GM08714 (cell line): ENCODE measurements at regions not wholly inside any gene's neighbourhood (a gene's known extent, or its start where the extent isn't known, plus 50 kb on each side); places are given as distances from the start of the nearest gene placed in this dataset.
"Not testable (repeated sequence)": the region's sequence is repeated elsewhere in the genome, so short reads cannot be mapped to it uniquely, and the experiment has no call there.

Experiments
- H3K4me3 ChIP-seq: fragments of 200-500 bp; sonication (Bioruptor generic); 2 replicates; pipeline ENCODE4 v1.5.1; 2014; ENCODE audit warnings: mild to moderate bottlenecking, low read length, inconsistent platforms
- ZNF274 ChIP-seq: IDR thresholded peaks from 2 replicates; pipeline ENCODE4 v1.6.1; 2012; ENCODE audit warnings: mild to moderate bottlenecking, low read depth, low read length

DNA sequence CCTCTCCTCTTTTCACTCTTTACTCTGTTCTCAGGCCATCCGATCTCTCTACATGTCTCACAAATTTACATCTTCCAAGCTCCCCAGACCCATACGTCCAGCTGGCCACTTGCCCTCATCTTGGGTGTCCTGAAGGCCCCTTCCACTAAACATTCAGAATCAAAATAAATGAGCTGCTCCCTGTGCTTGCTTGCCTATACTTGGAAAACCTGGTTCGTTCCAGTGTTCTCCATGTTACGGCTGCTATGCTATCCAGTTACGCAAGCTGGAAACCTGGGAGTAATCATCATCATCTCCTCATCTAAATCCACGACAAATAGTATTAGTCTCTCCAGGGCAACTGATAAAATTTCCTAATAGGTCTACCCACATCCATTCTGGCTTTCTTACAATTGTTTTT, 165.0 kb upstream of the FBXL17 start:
- no peak for TF ChIP-seq ZNF274

DNA sequence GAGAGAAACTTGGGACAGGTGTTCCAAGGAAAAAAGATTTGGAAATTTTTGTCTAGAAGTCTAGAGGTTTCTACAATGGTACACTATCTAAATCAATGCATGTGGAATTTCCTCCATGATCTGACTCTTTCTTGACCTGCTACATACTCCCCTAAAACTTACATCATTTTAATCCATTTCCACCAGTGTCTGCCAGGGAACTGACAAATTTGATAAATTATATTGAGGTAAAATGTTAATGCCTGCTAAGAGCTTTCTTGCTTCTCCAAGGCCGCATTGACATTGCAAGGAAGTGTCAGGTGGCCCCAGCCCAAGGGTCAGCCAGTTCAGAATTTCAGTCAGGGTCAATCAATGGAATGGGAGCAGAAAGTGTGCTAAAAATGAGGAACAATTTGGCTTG, 163.4 kb upstream of the FBXL17 start:
- no peak for TF ChIP-seq ZNF274
- H3K4me3 ChIP-seq = no peak overlapping the region

More for the DNA sequence above, 165.0 kb upstream of the FBXL17 start:
- H3K4me3 ChIP-seq = no peak overlapping the region

DNA sequence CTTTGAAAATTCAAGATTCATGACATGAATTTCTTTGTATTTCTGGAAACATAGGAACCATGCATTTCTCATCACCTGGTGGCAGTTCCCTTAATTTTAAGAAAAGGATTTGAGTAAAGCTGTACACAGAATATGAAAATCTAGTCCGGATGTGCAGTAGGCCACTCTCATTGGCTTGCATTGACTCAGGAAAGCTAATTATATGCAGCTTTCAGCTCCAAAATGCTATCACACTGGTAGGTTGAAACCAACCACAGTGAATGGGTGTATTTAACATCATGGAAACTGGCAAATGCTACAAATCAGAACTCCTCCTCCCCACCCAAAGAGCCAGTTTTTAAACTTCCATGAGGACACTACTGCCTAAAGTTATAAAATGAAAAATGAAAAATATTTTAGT, 161.6 kb upstream of the FBXL17 start:
- TF ChIP-seq ZNF274 = no peak
- no peak overlapping the region for H3K4me3 ChIP-seq

DNA sequence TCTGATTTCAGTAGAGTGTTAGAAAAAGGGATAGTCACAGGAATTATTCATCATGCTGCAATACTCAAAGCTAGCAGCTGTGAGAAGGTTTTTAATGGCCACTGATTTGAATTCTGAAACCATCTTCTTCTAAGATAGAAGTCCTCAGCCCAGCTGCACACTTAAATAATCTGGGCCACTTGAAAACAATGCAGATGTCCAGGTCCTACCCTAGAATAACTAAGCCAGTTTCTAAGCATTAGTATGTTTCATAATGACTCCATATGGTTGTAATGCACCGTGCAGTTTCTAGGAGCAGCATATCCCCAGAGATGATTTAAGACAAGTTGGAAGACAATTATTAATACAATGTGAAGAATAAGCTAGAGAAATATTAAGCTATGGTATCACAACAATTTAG, 159.9 kb upstream of the FBXL17 start:
- no peak overlapping the region for H3K4me3 ChIP-seq
- no peak for TF ChIP-seq ZNF274

DNA sequence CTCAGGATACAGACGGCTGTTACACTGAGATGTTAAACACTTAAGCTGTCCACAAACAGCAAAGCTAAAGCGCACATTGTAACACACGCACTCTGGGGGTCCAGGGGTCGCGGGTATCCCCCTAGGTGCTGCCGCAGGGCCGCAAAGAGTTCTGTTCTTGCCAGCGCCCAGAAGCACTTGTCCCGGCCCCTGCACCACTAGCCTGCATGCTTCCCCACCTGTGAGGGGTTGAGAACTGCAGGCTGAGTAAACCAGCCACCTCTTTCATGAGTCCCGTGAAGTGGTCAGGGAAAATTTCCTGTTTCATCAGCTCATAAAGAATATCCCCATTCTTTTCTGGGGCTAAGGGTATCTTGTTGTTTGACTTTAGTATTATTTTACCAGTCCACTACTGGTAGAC, 154.4 kb upstream of the FBXL17 start:
- no peak overlapping the region for H3K4me3 ChIP-seq
- TF ChIP-seq ZNF274 = no peak

DNA sequence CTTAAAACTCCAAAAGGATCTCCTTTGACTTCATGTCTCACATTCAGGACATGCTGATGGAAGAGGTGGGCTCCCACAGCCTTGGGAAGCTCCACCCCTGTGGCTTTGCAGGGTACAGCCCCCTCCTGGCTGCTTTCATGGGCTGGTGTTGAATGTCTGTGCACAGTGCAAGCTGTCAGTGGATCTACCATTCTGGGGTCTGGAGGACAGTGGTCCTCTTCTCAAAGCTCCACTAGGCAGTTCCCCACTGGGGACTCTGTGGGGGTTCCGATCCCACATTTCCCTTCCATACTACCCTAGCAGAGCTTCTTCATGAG, 150.2 kb upstream of the FBXL17 start:
- not testable (repeated sequence) for H3K4me3 ChIP-seq

DNA sequence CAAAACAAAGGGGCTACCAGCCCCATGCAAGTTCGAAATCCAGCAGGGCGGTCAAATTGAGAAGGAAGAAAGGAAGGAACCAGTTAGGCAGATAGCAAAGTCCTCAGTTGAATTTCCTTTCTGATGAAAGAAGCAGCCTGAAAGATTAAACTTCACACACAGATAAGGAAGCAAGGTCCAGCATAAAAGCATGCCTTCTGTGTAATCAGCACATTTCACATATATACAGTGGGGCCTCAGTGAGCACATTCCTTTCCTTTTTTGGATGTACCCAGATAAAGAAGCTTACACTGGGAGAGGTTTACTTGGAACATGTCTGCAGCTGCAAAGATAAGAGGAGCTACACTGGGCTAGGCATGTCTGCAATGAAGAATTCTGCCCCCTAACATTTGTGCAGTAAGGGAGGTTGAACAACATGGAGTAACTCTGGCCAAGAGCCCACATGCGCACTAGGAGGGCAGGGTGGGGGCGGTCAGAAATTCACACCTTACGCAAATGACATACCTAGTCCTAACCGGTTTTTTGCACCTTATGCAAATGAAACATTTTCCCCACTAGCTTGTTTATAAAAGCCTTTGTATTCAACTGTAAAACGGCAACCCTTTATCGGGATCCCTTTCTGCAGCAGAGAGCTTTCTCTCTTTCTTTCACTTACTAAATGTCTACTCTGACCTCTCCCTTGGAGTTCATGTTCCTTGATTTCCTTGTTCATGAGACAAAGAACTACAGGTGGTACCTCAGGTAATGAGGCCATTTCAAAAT, 149.7 kb upstream of the FBXL17 start:
- H3K4me3 ChIP-seq = no peak overlapping the region
- TF ChIP-seq ZNF274 = no peak

DNA sequence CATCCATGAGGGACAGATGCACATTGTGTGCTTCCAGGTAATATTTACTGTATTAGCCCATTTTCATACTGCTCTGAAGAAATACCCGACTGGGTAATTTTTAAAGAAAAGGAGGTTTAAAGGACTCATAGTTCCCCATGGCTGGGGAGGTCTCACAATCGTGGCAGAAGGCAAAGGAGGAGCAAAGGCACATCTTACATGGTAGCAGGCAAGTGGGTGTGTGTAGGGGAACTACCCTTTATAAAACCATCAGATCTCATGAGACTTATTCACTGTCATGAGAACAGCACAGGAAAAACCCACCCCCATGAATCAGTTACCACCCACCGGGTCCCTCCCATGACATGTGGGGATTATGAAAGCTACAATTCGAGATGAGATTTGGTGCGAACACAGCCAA, 148.8 kb upstream of the FBXL17 start:
- H3K4me3 ChIP-seq = no peak overlapping the region
- no peak for TF ChIP-seq ZNF274

DNA sequence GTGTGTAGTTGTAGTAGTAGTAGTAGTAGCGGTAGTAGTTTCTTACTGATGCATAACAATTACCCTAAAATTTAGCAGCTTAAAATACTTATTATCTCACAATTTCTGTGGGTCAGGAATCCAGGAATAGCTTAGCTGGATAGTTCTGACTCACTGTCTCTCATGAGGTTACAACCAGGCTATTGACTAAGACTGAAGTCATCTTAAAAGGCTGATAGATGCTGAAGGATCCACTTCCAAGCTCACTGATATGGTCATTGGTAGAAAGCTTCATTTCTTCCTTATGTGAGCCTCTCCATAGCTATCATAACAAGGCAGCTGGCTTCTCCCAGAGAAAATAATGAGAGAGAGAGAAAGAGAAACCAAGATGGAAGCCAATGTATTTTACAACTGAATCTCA, 147.5 kb upstream of the FBXL17 start:
- no peak overlapping the region for H3K4me3 ChIP-seq
- no peak for TF ChIP-seq ZNF274

DNA sequence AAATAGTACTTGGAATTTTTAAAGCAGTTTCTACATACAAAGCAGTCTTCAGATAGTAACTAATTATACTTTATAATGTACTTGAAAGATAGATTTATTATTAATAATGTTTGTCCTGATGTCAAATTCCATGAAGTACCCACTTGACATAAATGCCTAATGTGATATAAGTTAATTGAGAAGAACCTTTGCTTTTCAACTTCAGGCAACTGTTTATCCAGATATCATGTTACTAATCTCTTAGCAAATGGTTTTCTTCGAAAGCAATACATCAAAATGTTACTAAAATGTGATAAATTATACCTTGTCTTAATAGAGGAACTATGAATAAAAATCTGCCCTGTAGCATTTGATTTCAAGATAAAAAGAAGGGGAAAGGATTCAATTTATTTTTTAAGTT, 146.8 kb upstream of the FBXL17 start:
- TF ChIP-seq ZNF274 = no peak

DNA sequence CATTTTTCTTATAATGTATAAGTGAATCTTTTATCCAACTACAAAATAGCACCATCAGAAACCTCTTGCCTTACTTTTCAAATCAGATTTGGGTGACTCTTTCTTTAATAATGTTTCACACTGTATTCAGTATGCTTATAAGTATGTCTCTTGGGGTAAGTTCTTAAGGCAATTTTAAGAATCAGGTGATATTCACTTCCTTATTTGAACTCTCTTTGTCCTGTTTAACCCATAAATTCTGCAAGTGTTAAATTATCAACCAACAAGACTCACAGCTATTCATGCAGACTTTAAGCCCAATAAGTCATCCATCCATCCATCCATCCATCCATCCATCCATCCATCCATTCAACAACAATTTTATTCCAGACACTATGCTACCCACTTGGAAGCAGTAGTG, 142.7 kb upstream of the FBXL17 start:
- H3K4me3 ChIP-seq = no peak overlapping the region
- TF ChIP-seq ZNF274 = no peak

More for the DNA sequence above, 146.8 kb upstream of the FBXL17 start:
- no peak overlapping the region for H3K4me3 ChIP-seq

DNA sequence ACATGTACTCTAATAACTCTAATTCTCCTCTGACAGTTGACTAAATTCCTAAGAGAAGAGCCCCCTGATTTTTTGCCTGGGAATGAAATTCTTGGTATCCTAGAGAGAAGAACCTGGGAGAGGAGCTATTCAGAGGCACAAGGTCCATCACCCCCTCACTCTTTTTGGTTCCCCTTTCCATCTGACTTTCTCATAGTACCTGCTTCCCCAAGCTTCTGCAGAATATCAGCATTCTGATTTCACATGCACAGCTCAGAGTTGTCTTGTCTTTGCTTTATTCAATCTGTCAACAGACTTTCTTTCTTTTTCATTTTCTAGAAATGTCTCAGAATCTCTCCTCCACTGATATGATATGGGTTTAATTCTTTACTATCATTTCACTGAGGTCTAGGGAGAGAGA, 141.5 kb upstream of the FBXL17 start:
- no peak for TF ChIP-seq ZNF274
- no peak overlapping the region for H3K4me3 ChIP-seq

DNA sequence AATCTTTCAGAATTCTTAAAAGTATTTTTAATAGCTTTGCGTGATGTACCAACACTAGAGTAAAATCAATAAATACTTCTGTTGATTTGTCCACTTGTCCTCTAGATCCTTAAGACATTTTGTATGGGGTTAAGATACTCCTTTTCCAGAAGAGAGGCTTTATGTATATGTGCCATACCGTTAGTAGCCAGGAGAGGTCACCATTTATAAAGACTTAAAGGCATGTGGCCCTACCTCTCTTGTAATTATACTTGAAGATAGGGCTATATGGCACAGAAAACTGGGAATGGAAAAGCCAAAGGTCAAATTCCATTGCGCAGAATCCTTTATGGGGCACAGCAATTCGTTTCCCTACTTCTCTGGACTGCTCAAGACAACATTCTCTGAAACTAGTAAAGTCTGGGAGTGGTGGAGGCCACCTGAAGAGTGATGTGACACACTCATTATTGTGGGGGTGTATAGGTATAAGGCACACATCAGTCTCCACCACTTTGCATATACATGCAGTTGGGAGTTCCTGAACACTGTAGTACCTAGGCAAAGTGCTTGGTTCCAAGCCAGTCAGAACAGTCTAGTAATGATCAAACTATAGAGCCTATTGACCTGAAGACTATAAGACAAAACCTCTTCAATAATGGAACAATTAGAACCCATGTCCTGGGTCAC, 140.1 kb upstream of the FBXL17 start:
- no peak overlapping the region for H3K4me3 ChIP-seq
- no peak for TF ChIP-seq ZNF274

DNA sequence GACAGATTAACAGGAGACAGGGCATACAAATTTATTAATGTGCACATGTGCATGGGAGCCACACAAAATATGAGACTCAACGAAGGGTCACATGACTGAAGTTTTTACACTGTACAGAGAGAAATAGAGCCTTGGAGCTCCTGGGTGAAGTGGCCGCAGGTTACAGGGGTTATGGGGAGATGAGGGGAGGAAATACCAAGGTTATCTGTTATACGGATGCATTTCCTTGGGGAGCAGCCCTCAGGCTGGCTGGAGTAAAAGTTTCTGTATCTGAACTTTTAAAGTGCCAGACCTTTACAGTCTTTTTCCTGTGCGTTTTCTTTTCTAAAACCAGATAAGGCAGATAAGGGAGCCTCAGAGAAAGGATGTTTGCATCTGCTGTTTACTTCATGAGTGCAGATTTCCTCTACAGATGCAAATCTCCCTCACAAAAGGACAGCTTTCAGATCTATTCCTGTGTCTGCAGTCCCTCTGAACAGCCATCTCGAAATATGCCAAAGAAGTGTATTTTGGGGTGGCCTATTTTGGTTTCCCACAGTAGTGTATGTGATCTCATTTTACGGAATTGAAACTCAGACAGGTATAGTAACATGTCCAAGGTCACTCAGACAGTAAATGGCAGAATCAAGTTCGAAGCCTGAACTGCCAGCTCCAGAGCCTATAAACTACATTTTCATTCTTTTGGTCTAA, 139.3 kb upstream of the FBXL17 start:
- peak overlapping the region; percentile 36; the same call in 1 of the 2 replicates for H3K4me3 ChIP-seq

DNA sequence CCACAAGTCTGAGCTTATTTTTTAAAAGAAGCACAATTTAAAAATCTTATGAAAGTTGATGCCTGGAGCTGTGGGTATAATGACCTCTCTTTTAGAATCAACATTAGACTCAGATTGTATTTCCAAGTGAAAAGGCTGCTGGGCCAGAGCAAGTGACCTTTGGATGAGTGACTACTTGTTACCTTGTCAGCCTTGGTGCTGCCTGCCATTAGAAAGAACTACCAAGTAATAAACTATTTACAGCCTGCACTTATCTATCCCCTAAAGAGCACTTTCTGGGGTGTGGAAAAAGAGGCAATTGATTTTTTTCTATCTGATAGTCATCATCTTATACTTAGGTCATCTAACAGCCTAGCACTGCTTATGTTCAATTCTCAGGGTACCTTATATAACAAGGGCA, 134.9 kb upstream of the FBXL17 start:
- TF ChIP-seq ZNF274 = no peak
- no peak overlapping the region for H3K4me3 ChIP-seq

More for the DNA sequence above, 139.3 kb upstream of the FBXL17 start:
- TF ChIP-seq ZNF274 = no peak

DNA sequence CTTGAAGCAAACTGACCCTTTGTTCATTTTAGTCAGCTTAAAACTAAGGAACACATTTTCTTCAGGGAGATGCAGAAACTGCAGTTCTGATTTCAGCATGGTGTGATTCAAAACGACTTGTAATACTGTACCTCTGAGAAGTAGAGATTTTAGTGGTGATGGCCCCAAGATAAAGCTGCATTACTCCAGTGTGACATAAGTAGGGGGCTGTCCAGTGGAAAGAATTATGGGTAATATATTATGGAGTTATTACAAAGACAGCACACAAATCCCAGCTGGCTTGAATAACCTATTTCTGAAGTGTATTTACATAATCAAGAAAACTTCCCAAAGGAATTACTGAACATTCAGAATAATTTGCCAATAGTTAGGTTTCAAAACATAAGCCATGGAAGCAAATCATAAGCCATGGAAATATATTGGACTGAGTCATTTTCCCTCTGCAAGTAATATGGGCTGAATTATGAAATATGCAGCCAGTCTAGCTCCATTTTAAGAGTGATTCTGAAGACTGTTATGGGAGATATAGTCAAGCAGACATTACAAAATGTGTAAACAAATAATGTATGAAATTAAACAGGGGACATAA, 133.7 kb upstream of the FBXL17 start:
- no peak overlapping the region for H3K4me3 ChIP-seq
- TF ChIP-seq ZNF274 = no peak
